A549 (cell line): ENCODE measurements at regions not wholly inside any gene's neighbourhood (a gene's known extent, or its start where the extent isn't known, plus 50 kb on each side); places are given as distances from the start of the nearest gene placed in this dataset.

Experiments
- ATAC-seq, 2 experiments: fragments of 200-7000 bp in 1 of 2; fragments of >200 bp in 1 of 2; cut with Nextera tagmentation in 1 of 2; cut with Tn5 transposase in 1 of 2; 3 replicates each; pipeline versions ENCODE4 v1.8.0 to v1.9.1; 2018 to 2020; ENCODE audit warnings: mild to moderate bottlenecking in 1 of 2, moderate library complexity in 1 of 2
- CTCF ChIA-PET: fragments of 300-600 bp; sonication (Branson Sonifier 250); formaldehyde crosslinking; extraction: SDS; loops from one replicate; lab custom pipeline; 2021; ENCODE audit warnings: antibody characterized with exemption, inconsistent platforms; lab: Yijun Ruan, JAX
- POLR2A ChIA-PET: fragments of 350-600 bp; formaldehyde crosslinking; extraction: SDS; loops from one replicate; lab custom pipeline; 2021; ENCODE audit warnings: antibody characterized with exemption, inconsistent platforms; lab: Yijun Ruan, JAX
- DNase-seq, 2 experiments: peaks; one replicate each; pipeline versions ENCODE4 v3.0.0 to v3.0.0-alpha.2; 2011 to 2016; ENCODE audit warnings: low read depth in 1 of 2, low spot score in 1 of 2
- FAIRE-seq: peaks from 2 replicates; lab custom pipeline; 2011; peaks lifted over from hg19 to GRCh38; lab: Jason Lieb, UNC
- H3K27ac ChIP-seq, 2 experiments: fragments of >200 bp; sonication (Bioruptor Twin); formaldehyde crosslinking; 3 replicates each; pipeline ENCODE4 v1.5.1; 2016 to 2017
- H3K4me1 ChIP-seq: fragments of >200 bp; sonication (Bioruptor Twin); formaldehyde crosslinking; 3 replicates; pipeline ENCODE4 v1.6.1; 2016
- H3K4me2 ChIP-seq: fragments of >200 bp; sonication (Bioruptor Twin); formaldehyde crosslinking; 3 replicates; pipeline ENCODE4 v1.6.1; 2016
- H3K4me3 ChIP-seq: fragments of >200 bp; sonication (Bioruptor Twin); formaldehyde crosslinking; 3 replicates; pipeline ENCODE4 v1.5.1; 2016
- H3K9me3 ChIP-seq: fragments of >200 bp; sonication (Bioruptor Twin); formaldehyde crosslinking; 3 replicates; pipeline ENCODE4 v1.6.1; 2016
- BHLHE40 ChIP-seq: IDR thresholded peaks from 2 replicates; pipeline ENCODE4 v1.6.1; 2012; ENCODE audit warnings: low read depth, low read length, inconsistent platforms
- CHD2 ChIP-seq: fragments of 150-350 bp; IDR thresholded peaks from 2 replicates; pipeline ENCODE4 v1.6.1; 2014; ENCODE audit warnings: low read length; ENCODE audit not compliant: partially characterized antibody
- CTCF ChIP-seq: fragments of >200 bp; sonication (Bioruptor Twin); formaldehyde crosslinking; IDR thresholded peaks from 3 replicates; pipeline ENCODE4 v1.5.1; 2016
- EHF ChIP-seq: fragments of 250-450 bp; sonication (Bioruptor Pico); IDR thresholded peaks from 2 replicates; pipeline ENCODE4 v1.5.0; 2020; ENCODE audit warnings: mild to moderate bottlenecking
- EHMT2 ChIP-seq: fragments of 200-600 bp; sonication (generic); IDR thresholded peaks from 2 replicates; pipeline ENCODE4 v1.6.1; 2016; ENCODE audit warnings: antibody characterized with exemption, low read depth, mild to moderate bottlenecking, moderate library complexity
- HDAC2 ChIP-seq: fragments of 200-600 bp; sonication (generic); IDR thresholded peaks from 2 replicates; pipeline ENCODE4 v1.6.1; 2016
- HES2 ChIP-seq: fragments of >200 bp; sonication (Bioruptor Twin); formaldehyde crosslinking; IDR thresholded peaks from 2 replicates; pipeline ENCODE4 v1.6.1; 2016
- HEYL ChIP-seq: fragments of 250-450 bp; sonication (Bioruptor Pico); IDR thresholded peaks from 2 replicates; pipeline ENCODE4 v1.8.0; 2021; ENCODE audit warnings: mild to moderate bottlenecking, moderate library complexity
- HMGXB4 ChIP-seq: fragments of 250-450 bp; sonication (Bioruptor Pico); IDR thresholded peaks from 2 replicates; pipeline ENCODE4 v1.5.0; 2021; ENCODE audit warnings: mild to moderate bottlenecking, moderate library complexity, borderline replicate concordance
- NFE2L2 ChIP-seq: fragments of 150-350 bp; conservative IDR thresholded peaks from 2 replicates; pipeline ENCODE4 v1.6.1; 2014; ENCODE audit warnings: low read length
- PHF8 ChIP-seq: fragments of 200-600 bp; sonication (generic); IDR thresholded peaks from 2 replicates; pipeline ENCODE4 v1.6.1; 2016; ENCODE audit warnings: low read depth, mild to moderate bottlenecking, antibody characterized with exemption, moderate library complexity, borderline replicate concordance
- POLR2A ChIP-seq: IDR thresholded peaks from 2 replicates; pipeline ENCODE4 v1.6.1; 2012; ENCODE audit warnings: mild to moderate bottlenecking, low read length
- POLR2AphosphoS2 ChIP-seq: conservative IDR thresholded peaks from 2 replicates; pipeline ENCODE4 v1.6.1; 2012; ENCODE audit warnings: low read length, improper control_type of control experiment, inconsistent platforms
- REST ChIP-seq: fragments of 200-600 bp; sonication (generic); IDR thresholded peaks from 2 replicates; pipeline ENCODE4 v1.6.1; 2016; ENCODE audit warnings: antibody characterized with exemption, mild to moderate bottlenecking, moderate library complexity
- RNF2 ChIP-seq: fragments of 200-600 bp; sonication (generic); IDR thresholded peaks from 2 replicates; pipeline ENCODE4 v1.6.1; 2016; ENCODE audit warnings: low read depth, mild to moderate bottlenecking, antibody characterized with exemption, moderate library complexity, borderline replicate concordance
- SREBF2 ChIP-seq: fragments of 450-650 bp; IDR thresholded peaks from 2 replicates; pipeline ENCODE4 v1.6.1; 2014; ENCODE audit warnings: mild to moderate bottlenecking, moderate library complexity
- WGBS: methylation state at CpG from one replicate; pipeline ENCODE4 v1.1.6; 2017; ENCODE audit errors: missing lambda C conversion rate; 5-methylcytosine and 5-hydroxymethylcytosine counted together

GRCh38 chr5:163809473-163809872 lies 304.1 kb downstream of the MAT2B start:
- ATAC-seq (no peak), DNase-seq (no peak), FAIRE-seq (no peak)
- CTCF ChIA-PET, result no interaction called here
- Histone ChIP-seq H3K4me3 (no peak overlapping the region), H3K9me3 (no peaks in the 10 kb centered on the region), H3K4me2 (no peak overlapping the region), H3K27ac (no peak overlapping the region), H3K4me1 (no peaks in the 10 kb centered on the region)
- TF ChIP-seq HEYL (CRISPR knock-in tag) (no peak), PHF8 (no peak), BHLHE40 (no peak), CTCF (no peak)
- POLR2A ChIA-PET, result no interaction called here
- WGBS, result 17% methylated on average over 5 of the region's 5 CpGs

- Histone ChIP-seq H3K4me2 (no peak overlapping the region), H3K9me3 (no peaks in the 10 kb centered on the region), H3K27ac (no peak overlapping the region), H3K4me3 (no peak overlapping the region), H3K4me1 (no peaks in the 10 kb centered on the region)
- DNase-seq (no peak), ATAC-seq (no peak), FAIRE-seq (no peak)
- POLR2A ChIA-PET, result no interaction called here
- TF ChIP-seq HMGXB4, result no peak
- no peak for TF ChIP-seq POLR2A
- TF ChIP-seq CHD2, result no peak
- no peak for TF ChIP-seq REST
- TF ChIP-seq HES2, result no peak
- no peak for TF ChIP-seq NFE2L2
- WGBS, result 2% methylated on average over 5 of the region's 5 CpGs
- CTCF ChIA-PET, result no interaction called here
Observed at GRCh38 chr5:163813900-163814299, 308.5 kb downstream of the MAT2B start.

GRCh38 chr5:163815240-163815791 lies 309.9 kb downstream of the MAT2B start:
- CTCF ChIA-PET, result no interaction called here
- FAIRE-seq (no peak), ATAC-seq (no peak)

More at GRCh38 chr5:163815240-163815791, 309.9 kb downstream of the MAT2B start:
- Histone ChIP-seq H3K4me1 (no peaks in the 10 kb centered on the region), H3K27ac (no peak overlapping the region), H3K4me3 (no peak overlapping the region), H3K4me2 (no peak overlapping the region), H3K9me3 (no peaks in the 10 kb centered on the region)
- TF ChIP-seq POLR2AphosphoS2 (no peak), HDAC2 (no peak), SREBF2 (no peak), POLR2A (no peak), EHF (no peak), RNF2 (no peak), PHF8 (no peak), EHMT2 (no peak)
- DNase-seq, result no peak
- POLR2A ChIA-PET, result no interaction called here
